ENCODE measurements at regions not wholly inside any gene's neighbourhood (a gene's known extent, or its start where the extent isn't known, plus 50 kb on each side); places are given as distances from the start of the nearest gene placed in this dataset.

DNA sequence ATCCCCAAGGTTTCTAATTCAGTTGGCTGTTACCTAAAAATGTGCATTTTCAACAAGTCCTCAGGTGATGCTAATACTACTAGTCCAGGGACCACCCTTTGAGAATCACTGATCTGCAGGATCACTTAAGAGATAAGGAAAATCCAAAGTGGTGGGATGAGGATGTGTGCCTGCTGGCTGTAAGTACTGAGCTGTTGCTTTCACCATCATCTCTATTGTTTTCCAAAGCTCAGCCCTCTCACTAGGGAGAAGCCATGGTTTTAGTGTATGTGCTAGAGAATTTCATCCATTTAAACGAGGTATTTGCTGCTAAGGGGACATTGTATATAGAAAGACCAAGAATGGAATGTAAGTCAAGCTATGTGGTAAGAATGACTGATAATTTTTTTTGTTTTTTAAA lies 202.3 kb downstream of the KIF21A start:
- in situ Hi-C loops (cut with HindIII; ENCODE audit: low pct_unique_long_range_greater_than_20kb, low sequenced_read_pairs): no loop called here
- DNase-seq (ENCODE audit: low read depth): no peak

DNA sequence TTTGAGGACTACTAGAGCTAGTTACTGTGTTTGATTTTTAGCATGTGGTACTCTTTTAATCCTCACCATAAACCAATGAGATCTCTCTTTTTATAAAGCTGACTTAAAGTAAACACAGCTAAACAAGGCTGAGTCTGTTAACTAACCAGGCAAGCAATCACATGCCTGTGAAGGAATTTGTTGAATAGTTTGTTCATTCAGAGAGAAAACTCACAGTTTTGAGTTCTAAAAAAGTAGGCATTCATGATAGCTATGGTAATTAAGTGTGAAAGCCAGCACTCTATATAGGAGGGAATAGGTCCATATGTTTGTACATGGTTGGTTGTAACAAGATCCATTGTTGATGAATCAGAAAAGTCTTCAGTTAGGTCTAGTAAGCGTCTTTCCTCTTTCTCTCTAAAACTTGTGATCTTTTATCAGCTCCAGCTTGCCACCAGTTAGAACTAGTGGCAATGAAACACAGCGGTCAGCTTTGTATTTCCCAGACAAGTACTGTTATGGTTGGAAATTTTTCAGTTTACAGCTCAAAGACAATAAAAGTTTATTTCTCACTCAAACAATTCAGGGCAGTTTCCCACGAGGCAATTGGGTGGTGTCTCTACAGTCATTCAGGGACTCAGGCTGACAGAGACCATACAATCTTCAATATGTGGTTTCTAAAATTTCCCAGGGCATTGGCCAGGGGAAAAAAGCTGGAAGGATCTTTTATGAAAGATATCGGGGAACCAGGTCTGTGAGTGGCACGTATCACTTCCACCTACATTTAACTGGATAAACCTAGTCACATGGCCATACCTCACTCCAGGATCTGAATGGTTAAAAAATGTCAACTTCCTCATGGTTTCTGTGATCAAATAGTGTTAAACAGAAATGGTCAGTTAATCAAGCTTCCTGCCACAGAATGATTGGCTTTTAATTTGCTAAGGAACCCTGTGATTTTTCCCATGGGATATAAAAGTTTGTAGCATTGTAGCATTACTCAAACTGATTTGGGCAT lies 203.1 kb downstream of the KIF21A start:
- peak; percentile 7 for DNase-seq (ENCODE audit: low read depth)
- in situ Hi-C loops (cut with HindIII; ENCODE audit: low pct_unique_long_range_greater_than_20kb, low sequenced_read_pairs): no loop called here

DNA sequence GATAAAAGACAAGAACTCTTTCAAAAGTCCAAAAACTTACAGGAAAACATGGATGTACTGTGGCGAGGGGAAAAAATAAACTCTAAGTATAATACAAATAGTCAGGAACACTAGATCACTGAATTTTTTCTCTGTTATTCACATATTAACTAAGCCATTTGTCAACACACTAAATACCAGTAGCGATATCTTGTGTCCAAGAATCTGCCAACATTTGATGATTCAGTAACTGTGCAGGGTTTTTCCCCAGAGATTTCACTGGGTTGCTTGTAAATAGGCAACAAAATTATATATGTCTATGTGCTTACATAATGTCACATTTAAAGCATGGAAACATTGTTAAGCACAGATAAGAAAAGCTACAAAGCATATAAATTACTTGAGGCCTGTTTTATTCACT lies 205.9 kb downstream of the KIF21A start:
- in situ Hi-C loops (cut with HindIII; ENCODE audit: low pct_unique_long_range_greater_than_20kb, low sequenced_read_pairs): no loop called here
- DNase-seq (ENCODE audit: low read depth): peak; percentile 30

DNA sequence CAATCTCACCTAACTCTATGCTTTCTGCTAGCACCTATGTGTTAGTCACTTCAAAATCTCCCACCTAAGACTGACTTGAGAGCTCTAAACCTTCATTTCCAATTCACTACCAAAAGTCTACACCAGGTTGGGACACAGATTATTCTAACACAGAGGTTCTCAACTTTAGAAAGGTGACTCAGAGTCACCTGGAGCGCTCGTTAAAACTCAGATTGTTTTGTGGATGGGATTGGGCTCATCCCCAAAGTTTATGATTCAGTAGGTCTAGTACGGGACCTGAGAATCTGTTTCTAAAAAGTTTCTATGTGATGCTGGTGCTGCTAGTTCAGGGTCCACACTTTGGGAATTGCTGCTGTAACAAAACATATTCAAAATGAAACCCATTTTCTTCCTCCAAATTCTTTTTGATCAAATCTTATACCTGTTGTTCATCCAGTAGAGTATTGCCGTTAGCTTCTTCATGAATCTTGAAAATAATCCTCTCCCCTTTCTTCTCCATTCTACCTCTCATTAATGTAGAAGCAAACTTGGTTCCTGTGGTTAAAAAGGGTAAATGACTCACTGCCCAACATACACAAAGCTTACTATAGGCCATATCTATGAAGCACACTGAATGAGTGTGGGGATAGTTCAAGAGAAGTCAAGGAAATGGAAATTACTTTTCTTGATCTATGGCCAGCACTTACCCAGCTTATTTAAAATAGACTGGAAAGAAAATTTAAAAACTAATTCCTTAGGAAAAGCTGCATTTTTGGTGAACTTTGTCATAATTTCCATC lies 206.7 kb downstream of the KIF21A start:
- peak; percentile 10 for DNase-seq (ENCODE audit: low read depth)
- in situ Hi-C loops (cut with HindIII; ENCODE audit: low pct_unique_long_range_greater_than_20kb, low sequenced_read_pairs): no loop called here

DNA sequence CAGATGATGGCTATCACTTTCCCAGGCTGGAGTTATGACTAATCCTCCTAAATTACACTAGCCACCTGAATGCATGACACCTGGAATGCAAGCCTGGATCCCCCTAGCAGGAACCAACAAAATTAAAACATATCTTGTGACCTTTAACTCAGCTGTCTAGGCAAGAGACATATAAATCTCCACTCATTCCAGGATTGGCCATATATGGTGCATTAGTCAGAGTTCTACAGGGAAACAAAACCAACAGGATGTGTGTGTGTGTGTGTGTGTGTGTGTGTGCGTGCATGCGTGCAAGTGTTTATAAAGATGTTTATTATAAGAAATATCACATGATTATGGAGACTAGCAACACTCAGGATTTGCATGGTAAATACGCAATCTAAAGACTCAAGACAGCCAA lies 212.8 kb downstream of the KIF21A start:
- peak; percentile 56 for DNase-seq (ENCODE audit: low read depth)
- in situ Hi-C loops (cut with HindIII; ENCODE audit: low pct_unique_long_range_greater_than_20kb, low sequenced_read_pairs): no loop called here

DNA sequence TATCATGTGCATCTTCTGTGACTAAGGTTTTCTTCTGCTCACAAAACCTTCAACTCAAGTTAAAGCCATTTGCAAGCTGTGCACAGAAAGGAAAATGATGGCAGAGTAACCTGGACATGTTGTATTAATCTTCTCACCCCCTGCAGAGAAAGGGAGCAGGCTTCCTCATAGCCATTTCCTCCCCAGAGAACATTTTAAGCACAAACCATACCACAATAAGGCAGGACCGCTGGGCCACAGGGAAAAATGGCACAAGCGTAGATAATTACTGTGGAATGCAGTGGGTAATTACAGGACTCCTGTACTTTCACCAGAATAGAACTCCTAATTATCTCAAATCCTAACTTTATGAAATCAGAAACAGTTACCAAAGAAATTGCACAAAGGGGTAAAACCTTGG lies 215.7 kb downstream of the KIF21A start:
- in situ Hi-C loops (cut with HindIII; ENCODE audit: low pct_unique_long_range_greater_than_20kb, low sequenced_read_pairs): no loop called here
- DNase-seq (ENCODE audit: low read depth): no peak

DNA sequence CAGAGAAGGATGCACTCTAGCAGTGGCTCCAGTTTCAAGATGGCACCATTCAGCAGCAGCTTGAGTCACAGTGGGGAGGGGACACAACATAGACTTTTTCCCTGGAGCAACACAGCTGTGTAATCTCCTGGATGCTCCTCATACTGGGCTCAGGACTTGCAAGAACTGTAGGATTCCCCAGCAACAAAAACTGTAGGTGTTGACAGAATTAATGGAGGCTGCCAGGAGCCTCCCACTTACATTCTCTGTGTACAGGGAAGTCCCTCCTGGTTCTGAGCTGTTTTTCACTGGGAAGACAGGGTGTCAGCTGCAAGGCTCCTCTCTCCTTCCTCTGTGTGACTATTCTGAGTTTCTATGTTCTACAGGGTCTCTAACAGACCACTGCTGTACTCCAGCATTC lies 217.9 kb downstream of the KIF21A start:
- in situ Hi-C loops (cut with HindIII; ENCODE audit: low pct_unique_long_range_greater_than_20kb, low sequenced_read_pairs): no loop called here
- no peak for DNase-seq (ENCODE audit: low read depth)

DNA sequence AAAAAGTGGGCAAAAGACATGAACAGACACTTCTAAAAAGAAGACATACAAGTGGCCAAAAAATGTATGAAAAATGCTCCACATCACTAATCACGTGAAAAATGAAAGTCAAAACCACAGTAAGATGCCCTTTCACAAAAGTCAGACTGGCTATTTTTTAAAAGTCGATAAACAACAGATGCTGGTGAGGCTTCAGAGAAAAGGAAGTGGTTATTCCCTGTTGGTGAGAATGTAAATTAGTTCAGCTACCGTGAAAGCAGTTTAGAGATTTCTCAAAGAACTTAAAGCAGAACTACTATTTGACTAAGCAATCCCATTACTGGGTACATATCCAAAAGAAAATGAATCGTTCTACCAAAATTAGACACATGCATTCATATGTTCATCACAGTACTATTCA lies 237.0 kb downstream of the KIF21A start:
- no peak for DNase-seq (ENCODE audit: low read depth)
- in situ Hi-C loops (cut with HindIII; ENCODE audit: low pct_unique_long_range_greater_than_20kb, low sequenced_read_pairs): no loop called here

DNA sequence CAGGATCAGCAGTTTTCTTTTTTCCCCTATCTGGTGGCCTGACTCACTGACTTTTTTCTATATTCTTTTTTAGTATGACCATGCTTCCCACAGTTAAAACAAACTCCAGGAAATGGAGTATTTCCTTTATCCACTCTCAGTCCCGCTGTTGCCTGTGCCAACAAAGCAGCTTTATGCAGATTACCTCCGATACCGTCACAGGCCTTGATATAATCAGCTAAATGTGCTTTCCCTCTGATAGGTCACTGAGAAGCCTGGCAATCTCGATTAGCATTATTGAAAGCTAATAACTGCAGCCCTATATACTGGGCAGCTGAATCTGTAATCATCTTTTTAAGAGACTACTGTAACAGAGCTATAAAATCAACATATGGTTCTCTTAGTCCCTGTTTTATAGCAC lies 243.6 kb downstream of the KIF21A start:
- DNase-seq (ENCODE audit: low read depth): no peak
- in situ Hi-C loops (cut with HindIII; ENCODE audit: low pct_unique_long_range_greater_than_20kb, low sequenced_read_pairs): no loop called here

DNA sequence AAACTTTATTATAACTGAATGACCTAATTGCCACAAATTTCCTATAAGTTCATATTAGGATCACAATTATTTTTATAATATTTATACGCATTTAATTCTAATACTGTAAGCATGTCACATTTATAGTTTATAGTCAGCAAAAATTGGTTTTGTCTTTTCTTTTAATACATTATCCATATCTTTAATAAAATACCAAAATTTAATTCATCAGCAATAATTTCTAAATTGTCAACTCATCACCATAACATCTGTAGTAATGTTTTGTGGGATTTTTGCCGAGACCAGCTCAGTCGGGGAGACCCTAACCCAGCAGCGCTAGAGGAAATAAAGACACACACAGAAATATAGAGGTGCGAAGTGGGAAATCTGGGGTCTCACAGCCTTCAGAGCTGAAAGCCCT lies 254.2 kb downstream of the KIF21A start:
- DNase-seq (ENCODE audit: low read depth): no peak
- in situ Hi-C loops (cut with HindIII; ENCODE audit: low pct_unique_long_range_greater_than_20kb, low sequenced_read_pairs): no loop called here

DNA sequence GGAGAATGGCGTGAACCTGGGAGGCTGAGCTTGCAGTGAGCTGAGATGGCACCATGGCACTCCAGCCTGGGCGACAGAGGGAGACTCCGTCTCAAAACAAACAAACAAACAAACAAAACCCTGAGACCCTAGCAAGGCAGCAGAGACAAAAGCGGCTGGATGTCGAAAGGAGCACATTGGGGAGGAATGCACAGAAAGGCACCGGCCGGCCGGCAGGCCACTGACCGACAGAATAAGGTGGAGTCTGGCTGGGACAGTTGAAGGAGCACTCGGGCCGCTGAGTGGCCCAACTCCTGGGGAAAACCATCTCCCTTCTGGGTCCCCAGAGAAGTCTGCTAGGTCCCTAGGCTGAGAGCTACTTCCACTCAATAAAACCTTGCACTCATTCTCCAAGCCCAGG lies 256.2 kb downstream of the KIF21A start:
- DNase-seq (ENCODE audit: low read depth): no peak
- in situ Hi-C loops (cut with HindIII; ENCODE audit: low pct_unique_long_range_greater_than_20kb, low sequenced_read_pairs): no loop called here

DNA sequence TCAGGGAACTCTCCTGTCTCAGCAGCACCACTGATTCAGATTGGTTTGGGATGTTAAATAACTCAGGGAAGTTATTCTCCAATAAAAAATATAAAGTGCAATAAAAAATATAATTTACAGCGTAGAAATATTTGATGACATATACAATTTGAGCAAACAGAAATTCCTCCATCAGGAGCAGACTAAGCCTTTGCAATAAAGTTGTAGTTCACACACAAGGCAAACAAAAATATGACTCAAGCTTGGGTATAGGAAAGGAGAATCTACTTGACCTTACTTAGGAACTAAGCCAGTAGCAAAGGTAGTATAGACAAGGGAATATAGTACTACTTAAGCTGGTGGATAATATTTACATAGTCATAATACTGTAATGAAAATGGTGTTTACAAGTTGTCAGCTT lies 264.1 kb downstream of the KIF21A start:
- DNase-seq (ENCODE audit: low read depth): no peak
- in situ Hi-C loops (cut with HindIII; ENCODE audit: low pct_unique_long_range_greater_than_20kb, low sequenced_read_pairs): no loop called here

DNA sequence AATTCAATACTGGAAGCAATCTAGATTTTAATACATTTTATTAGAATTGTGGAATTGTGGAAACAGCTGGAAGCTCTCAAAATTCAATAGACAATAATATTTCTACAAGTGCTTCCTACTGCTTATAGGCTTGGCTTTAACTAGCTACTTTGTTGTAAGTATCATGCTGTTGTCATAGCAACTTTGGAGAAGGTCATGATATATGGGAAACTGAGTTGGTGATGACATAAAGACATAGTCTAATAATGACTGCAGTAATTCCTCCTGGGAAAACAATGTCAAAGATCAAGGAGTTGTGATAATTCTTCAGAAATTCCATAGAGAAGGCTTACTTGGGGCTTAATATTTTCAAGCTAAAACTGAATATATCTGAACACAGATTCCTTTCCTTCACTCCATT lies 266.6 kb downstream of the KIF21A start:
- no peak for DNase-seq (ENCODE audit: low read depth)
- in situ Hi-C loops (cut with HindIII; ENCODE audit: low pct_unique_long_range_greater_than_20kb, low sequenced_read_pairs): no loop called here

DNA sequence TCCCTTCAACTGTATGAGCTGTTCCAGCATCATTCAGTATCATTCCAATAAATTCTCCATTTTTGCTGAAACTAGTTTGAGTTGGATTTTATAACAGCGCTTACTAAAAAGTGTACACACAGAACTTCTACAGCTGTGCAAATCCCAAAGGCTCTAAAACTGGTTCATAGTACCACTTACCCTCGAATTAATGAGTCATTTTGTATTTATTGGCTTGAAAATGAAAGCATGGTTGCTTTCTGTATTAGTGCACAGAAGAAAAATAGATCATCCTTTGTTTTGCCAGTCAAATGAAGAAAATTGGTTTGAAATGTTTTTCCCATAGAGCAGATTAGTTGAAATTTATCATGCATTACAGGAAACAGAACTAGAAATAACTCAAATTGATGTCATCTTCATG lies 268.3 kb upstream of the CPNE8 start:
- no peak for DNase-seq (ENCODE audit: low read depth)
- in situ Hi-C loops (cut with HindIII; ENCODE audit: low pct_unique_long_range_greater_than_20kb, low sequenced_read_pairs): no loop called here

DNA sequence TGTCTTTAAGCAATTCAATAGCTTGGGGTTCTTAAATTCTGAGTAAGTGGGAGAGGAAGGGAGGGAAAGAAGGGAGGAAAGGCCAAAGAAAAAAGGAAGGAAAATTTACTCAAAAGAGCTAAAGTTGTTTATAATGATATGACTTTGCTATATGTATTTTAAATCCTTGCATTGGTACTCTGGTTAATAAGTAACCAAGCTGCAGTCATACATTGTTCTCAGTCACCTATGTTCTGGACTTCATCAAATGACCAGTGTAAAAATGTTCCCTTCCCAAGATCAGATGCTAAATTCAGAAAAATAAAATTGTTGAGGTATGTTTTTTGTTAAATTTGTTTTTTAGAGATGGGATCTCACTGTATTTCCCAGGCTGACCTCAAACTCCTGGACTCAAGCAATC lies 259.9 kb upstream of the CPNE8 start:
- in situ Hi-C loops (cut with HindIII; ENCODE audit: low pct_unique_long_range_greater_than_20kb, low sequenced_read_pairs): no loop called here
- DNase-seq (ENCODE audit: low read depth): no peak

DNA sequence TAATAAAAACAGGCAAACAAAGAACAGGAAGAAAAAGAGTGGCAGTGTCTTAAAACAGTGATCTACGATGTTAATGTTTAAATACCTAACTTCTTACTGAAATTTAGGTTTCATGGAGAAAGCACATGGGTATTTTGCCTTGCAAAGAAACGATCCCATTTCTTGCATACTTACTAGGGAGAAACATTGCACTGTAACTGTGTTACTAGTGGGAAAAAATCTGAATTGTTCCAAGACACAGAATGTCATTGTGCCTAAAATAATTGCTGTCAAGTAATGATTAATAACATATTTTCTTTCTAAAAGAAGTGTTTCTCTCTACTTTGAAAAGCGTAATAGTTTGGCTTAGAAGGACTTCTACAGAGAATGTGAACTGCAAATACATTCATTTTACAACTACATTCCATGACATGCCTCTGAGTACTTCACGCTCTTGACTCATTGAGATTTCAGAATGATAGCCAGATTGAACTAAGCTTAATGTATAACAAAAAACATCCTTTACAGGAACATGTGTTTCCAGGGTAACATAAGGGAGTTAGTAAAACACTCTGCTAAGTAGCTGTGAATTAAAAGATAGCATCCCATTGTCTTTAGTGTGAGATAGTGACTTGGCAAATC lies 256.2 kb upstream of the CPNE8 start:
- DNase-seq (ENCODE audit: low read depth): no peak
- in situ Hi-C loops (cut with HindIII; ENCODE audit: low pct_unique_long_range_greater_than_20kb, low sequenced_read_pairs): no loop called here

DNA sequence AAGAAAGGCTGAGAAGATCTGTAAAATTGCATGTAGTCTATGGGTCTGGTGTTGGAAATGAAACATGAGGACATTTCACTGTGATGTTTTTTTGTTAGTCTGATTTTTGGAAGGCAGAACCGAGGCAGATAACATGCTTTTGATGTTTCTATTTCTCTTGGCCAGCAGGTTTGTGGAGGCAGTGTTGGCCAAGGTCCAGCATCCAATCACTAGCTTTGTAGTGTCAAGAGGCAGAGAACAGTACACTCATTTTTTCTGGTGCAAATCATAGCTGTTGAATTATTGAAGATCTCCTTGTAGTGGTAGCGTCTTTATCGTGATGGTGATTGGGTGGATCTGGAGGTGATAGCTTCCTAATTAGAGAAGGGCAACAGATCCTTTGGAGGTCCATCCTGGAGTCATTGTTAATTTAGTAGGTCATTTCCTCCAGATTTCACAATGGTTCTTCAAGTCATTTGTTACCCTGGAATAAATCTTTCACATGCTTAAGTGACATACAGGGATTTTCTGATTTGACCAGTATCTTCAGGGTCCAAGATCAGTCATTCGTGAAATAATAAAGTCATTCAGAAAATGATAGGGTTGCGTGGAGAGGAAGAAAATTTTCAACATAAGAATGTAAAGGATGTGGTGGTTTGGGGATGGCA lies 252.4 kb upstream of the CPNE8 start:
- in situ Hi-C loops (cut with HindIII; ENCODE audit: low pct_unique_long_range_greater_than_20kb, low sequenced_read_pairs): no loop called here

DNA sequence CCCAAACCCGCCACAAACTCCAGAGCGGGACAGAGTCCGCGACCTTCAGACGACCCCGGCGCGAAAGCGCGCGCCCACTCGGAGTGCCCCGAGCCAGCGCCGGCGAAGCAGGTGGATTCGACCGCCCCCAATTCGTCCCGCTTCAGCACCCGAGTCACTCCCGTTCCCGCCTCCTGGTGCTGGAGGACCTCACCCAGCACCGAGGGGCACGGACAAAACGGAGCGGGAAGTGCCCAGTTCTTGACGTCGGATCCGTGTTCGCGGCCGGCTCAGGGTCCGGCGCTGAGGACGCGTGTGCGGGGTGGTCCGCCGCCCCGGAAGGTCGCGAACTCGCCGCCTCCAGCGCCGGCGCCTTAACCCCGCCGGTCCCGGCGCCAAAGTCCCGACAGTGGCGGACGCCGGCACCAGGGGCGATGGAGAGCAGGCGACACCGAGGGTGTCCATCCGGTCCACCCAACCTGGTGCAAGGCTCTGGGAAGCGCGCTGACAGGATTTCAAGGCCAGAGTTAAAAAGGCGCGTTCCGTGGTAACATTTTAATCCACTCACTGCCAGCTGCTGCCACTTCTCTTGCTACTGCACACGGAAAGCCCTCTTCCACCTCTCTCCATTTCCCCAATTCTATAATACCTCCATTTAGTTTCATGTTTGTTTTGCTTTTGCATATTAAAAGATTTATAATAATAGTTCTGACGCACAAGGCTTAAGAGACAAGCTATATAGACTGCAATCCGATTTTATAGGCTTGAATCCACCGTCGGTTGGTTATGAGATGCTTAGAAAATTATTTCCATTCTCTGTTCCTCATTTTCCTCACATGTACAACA lies 240.0 kb upstream of the CPNE8 start:
- in situ Hi-C loops (cut with HindIII; ENCODE audit: low pct_unique_long_range_greater_than_20kb, low sequenced_read_pairs): no loop called here
- peak; percentile 68 for DNase-seq (ENCODE audit: low read depth)

More for the DNA sequence above, 252.4 kb upstream of the CPNE8 start:
- DNase-seq (ENCODE audit: low read depth): no peak

All from Caki2 (cell line).